ACC112 (cell line): ENCODE measurements at regions not wholly inside any gene's neighbourhood (a gene's known extent, or its start where the extent isn't known, plus 50 kb on each side); places are given as distances from the start of the nearest gene placed in this dataset.
"Not testable (repeated sequence)": the region's sequence is repeated elsewhere in the genome, so short reads cannot be mapped to it uniquely, and the experiment has no call there.

ENCODE experiments used
- H2AFZ ChIP-seq: fragments of 200-600 bp; sonication (generic); one replicate; pipeline ENCODE4 v1.6.0; 2017; ENCODE audit warnings: antibody characterized with exemption, low read length; ENCODE audit not compliant: unreplicated experiment
- H3K27ac ChIP-seq: fragments of 200-600 bp; sonication (generic); 2 replicates; pipeline ENCODE4 v1.5.1; 2014; ENCODE audit warnings: low read depth, mild to moderate bottlenecking, antibody characterized with exemption, low read length, moderate library complexity
- H3K27me3 ChIP-seq: fragments of 200-600 bp; sonication (generic); 2 replicates; pipeline ENCODE4 v1.6.1; 2014; ENCODE audit warnings: mild to moderate bottlenecking, antibody characterized with exemption, low read length, moderate library complexity, mixed read lengths; ENCODE audit not compliant: insufficient read depth
- H3K36me3 ChIP-seq: fragments of 200-600 bp; sonication (generic); 2 replicates; pipeline ENCODE4 v1.6.1; 2016; ENCODE audit warnings: mild to moderate bottlenecking, antibody characterized with exemption, low read length, moderate library complexity, mixed read lengths; ENCODE audit not compliant: insufficient read depth
- H3K4me1 ChIP-seq: fragments of 200-600 bp; sonication (generic); one replicate; pipeline ENCODE4 v1.6.1; 2016; ENCODE audit warnings: low read length, mixed read lengths; ENCODE audit not compliant: insufficient read depth, unreplicated experiment, control insufficient read depth
- H3K4me3 ChIP-seq: fragments of 200-600 bp; sonication (generic); 2 replicates; pipeline ENCODE4 v1.5.1; 2014; ENCODE audit warnings: mild to moderate bottlenecking, low read depth, low read length
- H3K79me2 ChIP-seq: fragments of 200-600 bp; sonication (generic); one replicate; pipeline ENCODE4 v1.6.0; 2016; ENCODE audit warnings: low read length; ENCODE audit not compliant: control insufficient read depth, unreplicated experiment, insufficient read depth

GRCh38 chr3:20572473-20572872 lies 386.5 kb upstream of the SGO1 start:
- Histone ChIP-seq H3K27me3 (no peaks in the 10 kb centered on the region), H3K27ac (no peak overlapping the region), H3K4me1 (peaks cover 32% of the 10 kb centered on the region), H3K36me3 (no peaks in the 10 kb centered on the region), H3K79me2 (no peaks in the 10 kb centered on the region), H3K4me3 (no peak overlapping the region), H2AFZ (no peak overlapping the region)

GRCh38 chr3:20569310-20569709 lies 383.3 kb upstream of the SGO1 start:
- no peak overlapping the region for H2AFZ ChIP-seq

GRCh38 chr3:20564966-20565365 lies 379.0 kb upstream of the SGO1 start:
- no peak overlapping the region for H3K4me3 ChIP-seq
- H3K4me1 ChIP-seq, result no peaks in the 10 kb centered on the region
- H3K27me3 ChIP-seq, result no peaks in the 10 kb centered on the region
- H3K79me2 ChIP-seq, result no peaks in the 10 kb centered on the region
- H3K27ac ChIP-seq, result no peak overlapping the region
- H3K36me3 ChIP-seq, result no peaks in the 10 kb centered on the region
- no peak overlapping the region for H2AFZ ChIP-seq

More at GRCh38 chr3:20569310-20569709, 383.3 kb upstream of the SGO1 start:
- no peaks in the 10 kb centered on the region for H3K36me3 ChIP-seq
- H3K4me1 ChIP-seq, result peaks cover 16% of the 10 kb centered on the region
- no peak overlapping the region for H3K27ac ChIP-seq
- H3K79me2 ChIP-seq, result no peaks in the 10 kb centered on the region
- H3K27me3 ChIP-seq, result no peaks in the 10 kb centered on the region
- H3K4me3 ChIP-seq, result no peak overlapping the region

- no peak overlapping the region for H2AFZ ChIP-seq
- H3K27ac ChIP-seq, result no peak overlapping the region
- no peak overlapping the region for H3K4me3 ChIP-seq
- no peaks in the 10 kb centered on the region for H3K36me3 ChIP-seq
- no peaks in the 10 kb centered on the region for H3K79me2 ChIP-seq
- no peaks in the 10 kb centered on the region for H3K27me3 ChIP-seq
- H3K4me1 ChIP-seq, result no peaks in the 10 kb centered on the region
Measured at GRCh38 chr3:20563985-20564384, 378.0 kb upstream of the SGO1 start.

- Histone ChIP-seq H3K79me2 (no peaks in the 10 kb centered on the region), H3K27me3 (no peaks in the 10 kb centered on the region), H3K36me3 (no peaks in the 10 kb centered on the region), H3K4me3 (no peak overlapping the region), H3K27ac (no peak overlapping the region), H3K4me1 (no peaks in the 10 kb centered on the region), H2AFZ (no peak overlapping the region)
Measured at GRCh38 chr3:20563251-20563650, 377.2 kb upstream of the SGO1 start.

GRCh38 chr3:20561166-20561565 lies 375.2 kb upstream of the SGO1 start:
- Histone ChIP-seq H3K36me3 (no peaks in the 10 kb centered on the region), H3K27me3 (no peaks in the 10 kb centered on the region), H3K4me1 (no peaks in the 10 kb centered on the region), H3K4me3 (no peak overlapping the region), H2AFZ (peak overlapping the region; percentile 0), H3K27ac (no peak overlapping the region), H3K79me2 (no peaks in the 10 kb centered on the region)

- H3K4me3 ChIP-seq, H3K27ac ChIP-seq, H3K27me3 ChIP-seq, H2AFZ ChIP-seq, H3K4me1 ChIP-seq, H3K36me3 ChIP-seq, H3K79me2 ChIP-seq: not testable (repeated sequence)
Measured at GRCh38 chr3:20560446-20560845, 374.4 kb upstream of the SGO1 start.

- no peak overlapping the region for H3K4me3 ChIP-seq
- H3K79me2 ChIP-seq, result no peaks in the 10 kb centered on the region
- no peaks in the 10 kb centered on the region for H3K27me3 ChIP-seq
- H3K4me1 ChIP-seq, result no peaks in the 10 kb centered on the region
- no peaks in the 10 kb centered on the region for H3K36me3 ChIP-seq
- no peak overlapping the region for H2AFZ ChIP-seq
- H3K27ac ChIP-seq, result no peak overlapping the region
Measured at GRCh38 chr3:20558161-20558560, 372.2 kb upstream of the SGO1 start.

- no peaks in the 10 kb centered on the region for H3K4me1 ChIP-seq
- no peaks in the 10 kb centered on the region for H3K27me3 ChIP-seq
- no peaks in the 10 kb centered on the region for H3K79me2 ChIP-seq
- no peaks in the 10 kb centered on the region for H3K36me3 ChIP-seq
- no peak overlapping the region for H3K27ac ChIP-seq
- H3K4me3 ChIP-seq, result no peak overlapping the region
- no peak overlapping the region for H2AFZ ChIP-seq
Measured at GRCh38 chr3:20556661-20557060, 370.7 kb upstream of the SGO1 start.

- Histone ChIP-seq H3K4me3 (no peak overlapping the region), H3K79me2 (no peaks in the 10 kb centered on the region), H2AFZ (no peak overlapping the region), H3K27me3 (no peaks in the 10 kb centered on the region), H3K36me3 (no peaks in the 10 kb centered on the region), H3K4me1 (no peaks in the 10 kb centered on the region), H3K27ac (no peak overlapping the region)
Measured at GRCh38 chr3:20552605-20553275, 366.7 kb upstream of the SGO1 start.

GRCh38 chr3:20547361-20548269 lies 361.6 kb upstream of the SGO1 start:
- H3K4me3 ChIP-seq, H3K27ac ChIP-seq, H3K79me2 ChIP-seq, H3K4me1 ChIP-seq, H3K27me3 ChIP-seq, H2AFZ ChIP-seq, H3K36me3 ChIP-seq: not testable (repeated sequence)
